Lower leg skin (tissue), 4 donors: ENCODE measurements at regions not wholly inside any gene's neighbourhood (a gene's known extent, or its start where the extent isn't known, plus 50 kb on each side); places are given as distances from the start of the nearest gene placed in this dataset.

ENCODE experiments used
- DNase-seq, 2 donors: peaks; one replicate each; pipeline ENCODE4 v3.0.0-alpha.2; 2019; ENCODE audit warnings: low spot score in 2 of 2
- H3K4me3 ChIP-seq: fragments of 200-600 bp; sonication (generic); 2 replicates; pipeline ENCODE4 v1.5.1; 2017; ENCODE audit warnings: mild to moderate bottlenecking, low read depth; ENCODE audit not compliant: poor library complexity, severe bottlenecking
- POLR2A ChIP-seq, 2 donors: fragments of 450-650 bp; IDR thresholded peaks; one replicate each; pipeline ENCODE4 v1.6.1; 2016 to 2017; ENCODE audit warnings: antibody characterized with exemption in 2 of 2, mild to moderate bottlenecking in 1 of 2, moderate library complexity in 1 of 2
- WGBS, 2 donors: methylation state at CpG; one replicate each; pipeline ENCODE4 v1.1.5; 2018; 5-methylcytosine and 5-hydroxymethylcytosine counted together
- intact Hi-C: fragments of 100-400 bp; cut with DNase I; formaldehyde crosslinking; loops from one replicate; pipeline ENCODE4 v1.15.0; 2023; ENCODE audit warnings: low total_unique reads
- TF ChIP-seq, protein P1 (sequence below), 3 donors: fragments of 450-650 bp; IDR thresholded peaks; one replicate each; pipeline ENCODE4 v1.5.1; 2016; ENCODE audit warnings: antibody characterized with exemption in 3 of 3, mild to moderate bottlenecking in 3 of 3, moderate library complexity in 2 of 3

DNA sequence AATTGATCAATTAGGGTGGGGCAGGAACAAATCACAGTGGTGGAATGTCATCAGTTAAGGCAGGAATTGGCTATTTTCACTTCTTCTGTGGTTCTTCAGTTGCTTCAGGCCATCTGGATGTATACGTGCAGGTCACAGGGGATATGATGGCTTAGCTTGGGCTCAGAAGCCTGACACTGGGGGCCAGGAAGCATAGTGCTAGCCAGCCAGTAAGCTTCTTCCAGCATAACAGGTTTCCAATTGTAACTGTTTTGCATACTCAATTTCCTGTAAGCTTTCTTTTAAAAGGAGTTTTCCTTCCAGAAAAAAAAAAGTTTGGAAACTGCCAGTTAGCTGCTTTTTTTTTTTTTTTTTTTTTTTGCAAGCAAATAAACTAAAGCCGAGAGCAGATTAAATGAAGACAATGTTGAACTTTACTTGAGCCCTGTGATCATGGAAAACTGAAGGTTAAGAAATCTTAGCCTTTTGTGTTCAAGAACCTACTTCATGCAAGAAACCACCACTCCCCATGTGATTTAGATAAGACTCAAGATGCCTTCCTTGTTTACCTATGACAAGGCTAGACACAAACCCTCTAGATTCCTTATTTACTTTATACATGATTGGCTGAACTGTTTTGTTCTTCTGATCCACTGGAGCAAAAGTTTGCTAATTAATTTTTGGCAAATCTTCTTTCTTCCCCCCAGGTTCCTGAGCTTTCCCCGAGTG, 126.9 kb upstream of the LINC00305 start:
- no peak overlapping the region for H3K4me3 ChIP-seq
- intact Hi-C loops, result no loop called here
- TF ChIP-seq, protein P1, sequence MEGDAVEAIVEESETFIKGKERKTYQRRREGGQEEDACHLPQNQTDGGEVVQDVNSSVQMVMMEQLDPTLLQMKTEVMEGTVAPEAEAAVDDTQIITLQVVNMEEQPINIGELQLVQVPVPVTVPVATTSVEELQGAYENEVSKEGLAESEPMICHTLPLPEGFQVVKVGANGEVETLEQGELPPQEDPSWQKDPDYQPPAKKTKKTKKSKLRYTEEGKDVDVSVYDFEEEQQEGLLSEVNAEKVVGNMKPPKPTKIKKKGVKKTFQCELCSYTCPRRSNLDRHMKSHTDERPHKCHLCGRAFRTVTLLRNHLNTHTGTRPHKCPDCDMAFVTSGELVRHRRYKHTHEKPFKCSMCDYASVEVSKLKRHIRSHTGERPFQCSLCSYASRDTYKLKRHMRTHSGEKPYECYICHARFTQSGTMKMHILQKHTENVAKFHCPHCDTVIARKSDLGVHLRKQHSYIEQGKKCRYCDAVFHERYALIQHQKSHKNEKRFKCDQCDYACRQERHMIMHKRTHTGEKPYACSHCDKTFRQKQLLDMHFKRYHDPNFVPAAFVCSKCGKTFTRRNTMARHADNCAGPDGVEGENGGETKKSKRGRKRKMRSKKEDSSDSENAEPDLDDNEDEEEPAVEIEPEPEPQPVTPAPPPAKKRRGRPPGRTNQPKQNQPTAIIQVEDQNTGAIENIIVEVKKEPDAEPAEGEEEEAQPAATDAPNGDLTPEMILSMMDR (IDR thresholded peaks at IDR 0.05), result no peak
- TF ChIP-seq POLR2A (IDR thresholded peaks at IDR 0.05), result no peak
- DNase-seq, result no peak
- WGBS, 2 donors, result 56 to 65% methylated on average over 3 of the region's 3 CpGs

- TF ChIP-seq, protein P1 (IDR thresholded peaks at IDR 0.05), result no peak
- WGBS, 2 donors, result 63 to 74% methylated on average over 3 of the region's 3 CpGs
These were observed 124.8 kb upstream of the LINC00305 start for GRCh38 chr18:64273724-64274123.

GRCh38 chr18:64271975-64272659, 123.2 kb upstream of the LINC00305 start:
- WGBS, 2 donors, result 72 to 73% methylated on average over 6 of the region's 6 CpGs
- no peak for TF ChIP-seq POLR2A (IDR thresholded peaks at IDR 0.05)
- TF ChIP-seq, protein P1 (IDR thresholded peaks at IDR 0.05), result no peak
- no peak overlapping the region for H3K4me3 ChIP-seq
- intact Hi-C loops, result no loop called here
- no peak for DNase-seq

More at GRCh38 chr18:64273724-64274123, 124.8 kb upstream of the LINC00305 start:
- H3K4me3 ChIP-seq, result no peak overlapping the region
- intact Hi-C loops, result no loop called here
- DNase-seq, result no peak

DNA sequence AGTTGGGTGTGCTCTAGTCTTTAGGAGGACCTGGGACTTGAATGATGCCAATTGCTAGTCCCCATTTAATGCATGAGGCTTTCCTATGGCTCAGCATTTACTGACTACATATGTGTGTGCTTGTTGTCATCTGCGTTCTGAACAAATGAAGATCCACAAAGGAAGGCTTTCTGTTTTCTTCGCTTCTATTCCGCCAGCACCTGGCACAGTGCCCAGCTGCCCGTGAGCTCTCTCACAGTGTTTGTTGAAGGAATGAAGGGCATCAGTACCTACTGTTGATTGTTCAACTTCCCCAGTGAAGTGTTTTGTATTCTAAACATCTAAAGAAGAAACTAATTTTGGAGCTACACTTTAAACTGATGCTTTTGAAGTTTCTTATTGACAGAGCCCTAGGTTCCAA, 122.4 kb upstream of the LINC00305 start:
- intact Hi-C loops, result no loop called here
- DNase-seq, result no peak
- no peak for TF ChIP-seq POLR2A (IDR thresholded peaks at IDR 0.05)
- TF ChIP-seq, protein P1 (IDR thresholded peaks at IDR 0.05), result no peak
- no peak overlapping the region for H3K4me3 ChIP-seq
- WGBS, 2 donors, result 37 to 50% methylated on average over 4 of the region's 4 CpGs

DNA sequence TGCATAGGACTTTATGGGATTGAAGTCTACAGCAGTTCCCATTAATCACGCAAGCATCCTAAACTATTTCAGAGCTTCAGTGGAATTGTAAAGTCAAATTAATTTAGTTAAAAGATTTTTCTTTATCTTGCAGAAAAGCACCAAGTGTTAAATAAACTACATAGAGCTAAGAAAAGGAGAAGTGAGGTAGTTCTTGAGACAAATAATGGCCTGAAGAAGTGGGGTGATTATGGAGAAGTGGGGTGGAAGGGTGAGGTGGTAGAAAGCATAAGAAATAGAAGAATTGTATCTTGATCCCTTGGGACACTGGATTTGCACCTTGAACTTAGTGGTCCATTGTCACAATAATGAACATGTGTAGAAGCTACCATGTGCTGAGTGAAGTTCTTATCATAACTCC, 121.7 kb upstream of the LINC00305 start:
- intact Hi-C loops, result no loop called here
- 95 to 100% methylated on average over 1 of the region's 1 CpG for WGBS, 2 donors
- DNase-seq, result no peak
- TF ChIP-seq POLR2A (IDR thresholded peaks at IDR 0.05), result no peak
- TF ChIP-seq, protein P1 (IDR thresholded peaks at IDR 0.05), result no peak
- H3K4me3 ChIP-seq, result no peak overlapping the region
